B cell (primary cell): ENCODE measurements at regions not wholly inside any gene's neighbourhood (a gene's known extent, or its start where the extent isn't known, plus 50 kb on each side); places are given as distances from the start of the nearest gene placed in this dataset.

Source experiments
- ATAC-seq: fragments of 200-7000 bp; cut with Tn5 transposase; one replicate; pipeline ENCODE4 v1.10.0; 2021; ENCODE audit warnings: low read depth, mild to moderate bottlenecking, moderate number of reproducible peaks, moderate library complexity
- CTCF ChIA-PET: fragments of 350-600 bp; sonication (Branson Sonifier 250); formaldehyde crosslinking; loops from one replicate; lab custom pipeline; 2021; ENCODE audit warnings: antibody characterized with exemption, inconsistent platforms; lab: Charles Lee
- POLR2A ChIA-PET: fragments of 350-600 bp; sonication (Branson Sonifier 250); formaldehyde crosslinking; loops from one replicate; lab custom pipeline; 2021; ENCODE audit warnings: antibody characterized with exemption; lab: Charles Lee
- DNase-seq: peaks from one replicate; pipeline ENCODE4 v3.0.0; 2013
- H2AFZ ChIP-seq: 2 replicates; pipeline ENCODE4 v1.6.1; 2012; ENCODE audit warnings: mild to moderate bottlenecking, low read depth, low read length; ENCODE audit not compliant: insufficient read depth, poor library complexity, severe bottlenecking
- H3K27ac ChIP-seq, 2 donors: 1 replicate in 1 of 2; 2 replicates in 1 of 2; pipeline ENCODE4 v1.5.1; 2012 to 2013; ENCODE audit warnings: low read length in 2 of 2, mild to moderate bottlenecking in 2 of 2, moderate library complexity in 1 of 2
- H3K27me3 ChIP-seq, 4 experiments: fragments of 200-600 bp in 1 of 4; sonication (generic) in 1 of 4; replicated peaks in 1 of 4; 1 replicate in 2 of 4; 2 replicates in 2 of 4; pipeline versions ENCODE4 v1.6.1 to v1.7.0; 2013 to 2016; ENCODE audit warnings: low read length in 3 of 4, mild to moderate bottlenecking in 2 of 4, mixed read lengths in 1 of 4, moderate library complexity in 1 of 4; ENCODE audit not compliant: insufficient read depth in 4 of 4, control insufficient read depth in 3 of 4; ENCODE audit errors: control extremely low read depth in 1 of 4
- H3K36me3 ChIP-seq, 2 experiments: replicated peaks in 1 of 2; 1 replicate in 1 of 2; 2 replicates in 1 of 2; pipeline versions ENCODE4 v1.6.1 to v1.7.1; 2013; ENCODE audit warnings: low read length in 1 of 2; ENCODE audit not compliant: insufficient read depth in 2 of 2, control insufficient read depth in 1 of 2; ENCODE audit errors: control extremely low read depth in 1 of 2, extremely low read depth in 1 of 2
- H3K4me1 ChIP-seq, 2 donors: fragments of 200-600 bp in 1 of 2; sonication (generic) in 1 of 2; 1 replicate in 1 of 2; 2 replicates in 1 of 2; pipeline versions ENCODE4 v1.5.1 to v1.6.1; 2013 to 2017; ENCODE audit warnings: low read length in 2 of 2; ENCODE audit not compliant: control insufficient read depth in 2 of 2, insufficient read depth in 2 of 2
- H3K4me2 ChIP-seq: replicated peaks from 2 replicates; pipeline ENCODE3; 2012; ENCODE audit warnings: mild to moderate bottlenecking, low read depth, low read length; ENCODE audit not compliant: poor library complexity, severe bottlenecking
- H3K4me3 ChIP-seq, 5 experiments: fragments of 200-600 bp in 1 of 5; sonication (generic) in 1 of 5; 1 replicate in 3 of 5; 2 replicates in 2 of 5; pipeline versions ENCODE4 v1.5.1 to v1.7.0; 2011 to 2016; ENCODE audit warnings: low read length in 4 of 5, mild to moderate bottlenecking in 4 of 5, low read depth in 2 of 5, control low read depth in 1 of 5, moderate library complexity in 1 of 5; ENCODE audit not compliant: insufficient read depth in 1 of 5; ENCODE audit errors: control extremely low read depth in 1 of 5, extremely low read depth in 1 of 5
- H3K79me2 ChIP-seq: fragments of 200-600 bp; sonication (generic); one replicate; pipeline ENCODE4 v1.6.0; 2016; ENCODE audit warnings: low read length; ENCODE audit not compliant: control insufficient read depth, insufficient read depth
- H3K9ac ChIP-seq: fragments of 200-600 bp; sonication (generic); 2 replicates; pipeline ENCODE4 v1.6.1; 2017; ENCODE audit warnings: mild to moderate bottlenecking, low read length, moderate library complexity
- H3K9me3 ChIP-seq, 3 donors: one replicate each; pipeline versions ENCODE4 v1.6.1 to v1.7.1; 2013; ENCODE audit warnings: low read length in 2 of 3; ENCODE audit not compliant: control insufficient read depth in 2 of 3, insufficient read depth in 1 of 3; ENCODE audit errors: control extremely low read depth in 1 of 3
- H4K20me1 ChIP-seq: 2 replicates; pipeline ENCODE4 v1.6.0; 2012; ENCODE audit warnings: mild to moderate bottlenecking, low read length; ENCODE audit not compliant: insufficient read depth, control insufficient read depth, poor library complexity, severe bottlenecking
- H3K27ac Mint-ChIP-seq: one replicate; pipeline ENCODE4 v1.8.0; 2021; ENCODE audit warnings: mixed read lengths
- H3K27me3 Mint-ChIP-seq: one replicate; pipeline ENCODE4 v1.8.0; 2021; ENCODE audit warnings: mixed read lengths
- H3K4me1 Mint-ChIP-seq: one replicate; pipeline ENCODE4 v1.8.0; 2021; ENCODE audit warnings: mixed read lengths
- H3K4me3 Mint-ChIP-seq: one replicate; pipeline ENCODE4 v1.8.0; 2021; ENCODE audit warnings: mixed read lengths
- H3K9me3 Mint-ChIP-seq: one replicate; pipeline ENCODE4 v1.8.0; 2022; ENCODE audit warnings: mixed read lengths; ENCODE audit not compliant: insufficient read depth
- CTCF ChIP-seq: fragments of 200-600 bp; IDR thresholded peaks from one replicate; pipeline ENCODE4 v1.8.0; 2022; ENCODE audit warnings: antibody characterized with exemption, mild to moderate bottlenecking
- EZH2 ChIP-seq: IDR thresholded peaks from 2 replicates; pipeline ENCODE4 v1.6.1; 2012; ENCODE audit warnings: borderline replicate concordance, low read depth, mild to moderate bottlenecking, moderate library complexity, low read length; ENCODE audit not compliant: insufficient read depth, poor library complexity, severe bottlenecking
- WGBS: methylation state at CpG from one replicate; pipeline ENCODE4 v1.1.5; 2013; ENCODE audit warnings: missing lambda C conversion rate; ENCODE audit not compliant: insufficient coverage; 5-methylcytosine and 5-hydroxymethylcytosine counted together
- intact Hi-C: fragments of 100-400 bp; cut with micrococcal nuclease; formaldehyde crosslinking; loops from one replicate; pipeline ENCODE4 v1.10.0; 2022

- Mint-ChIP-seq H3K27ac (no peak overlapping the region), H3K4me3 (no peak overlapping the region), H3K9me3 (peaks cover 2% of the 10 kb centered on the region), H3K4me1 (no peaks in the 10 kb centered on the region), H3K27me3 (no peaks in the 10 kb centered on the region)
- no peaks in the 10 kb centered on the region for H3K4me1 ChIP-seq
- no peaks in the 10 kb centered on the region for H3K79me2 ChIP-seq
- peaks cover 0 to 2% (median 0%) of the 10 kb centered on the region in 3 donors for H3K9me3 ChIP-seq
- intact Hi-C loops: no loop called here
- H3K9ac ChIP-seq: no peak overlapping the region
- CTCF ChIA-PET: no interaction called here
- no peaks in the 10 kb centered on the region for H3K36me3 ChIP-seq
- H2AFZ ChIP-seq: no peak overlapping the region
- TF ChIP-seq CTCF (no peak), EZH2 (no peak)
- WGBS: 100% methylated on average over 1 of the region's 1 CpG
- no peak overlapping the region for H3K4me3 ChIP-seq
- POLR2A ChIA-PET: no interaction called here
- ATAC-seq (no peak), DNase-seq (no peak)
- H3K27me3 ChIP-seq: no peaks in the 10 kb centered on the region
- no peaks in the 10 kb centered on the region for H4K20me1 ChIP-seq
- no peak overlapping the region for H3K27ac ChIP-seq
- H3K4me2 ChIP-seq: no peak overlapping the region
Measured at GRCh38 chr4:116303736-116304188, 781.6 kb downstream of the TRAM1L1 start.

- 85% methylated on average over 2 of the region's 3 CpGs for WGBS
- Histone ChIP-seq H3K9ac (no peak overlapping the region), H3K27ac (no peak overlapping the region), H3K79me2 (no peaks in the 10 kb centered on the region), H3K4me2 (no peak overlapping the region), H3K4me3 (no peak overlapping the region), H3K27me3 (no peaks in the 10 kb centered on the region), H2AFZ (no peak overlapping the region), H3K4me1 (no peaks in the 10 kb centered on the region), H4K20me1 (no peaks in the 10 kb centered on the region), H3K36me3 (no peaks in the 10 kb centered on the region), H3K9me3 (peaks cover 0 to 2% (median 0%) of the 10 kb centered on the region in 3 donors)
- Mint-ChIP-seq H3K27me3 (no peaks in the 10 kb centered on the region), H3K9me3 (peaks cover 2% of the 10 kb centered on the region), H3K4me1 (no peaks in the 10 kb centered on the region), H3K4me3 (no peak overlapping the region), H3K27ac (no peak overlapping the region)
- DNase-seq (no peak), ATAC-seq (no peak)
- intact Hi-C loops: no loop called here
- TF ChIP-seq EZH2: no peak
- TF ChIP-seq CTCF: no peak
- ChIA-PET CTCF (no interaction called here), POLR2A (no interaction called here)
Measured at GRCh38 chr4:116302990-116303735, 782.2 kb downstream of the TRAM1L1 start.
